Medulla oblongata (tissue), 1 donor: ENCODE measurements at regions not wholly inside any gene's neighbourhood (a gene's known extent, or its start where the extent isn't known, plus 50 kb on each side); places are given as distances from the start of the nearest gene placed in this dataset.

Experiments
- DNase-seq: peaks from one replicate; pipeline ENCODE4 v3.0.0-alpha.2; 2015; ENCODE audit errors: extremely low spot score

- DNase-seq = no peak
Measured at GRCh38 chr12:30437616-30438015, 258.1 kb downstream of the IPO8 start.

DNA sequence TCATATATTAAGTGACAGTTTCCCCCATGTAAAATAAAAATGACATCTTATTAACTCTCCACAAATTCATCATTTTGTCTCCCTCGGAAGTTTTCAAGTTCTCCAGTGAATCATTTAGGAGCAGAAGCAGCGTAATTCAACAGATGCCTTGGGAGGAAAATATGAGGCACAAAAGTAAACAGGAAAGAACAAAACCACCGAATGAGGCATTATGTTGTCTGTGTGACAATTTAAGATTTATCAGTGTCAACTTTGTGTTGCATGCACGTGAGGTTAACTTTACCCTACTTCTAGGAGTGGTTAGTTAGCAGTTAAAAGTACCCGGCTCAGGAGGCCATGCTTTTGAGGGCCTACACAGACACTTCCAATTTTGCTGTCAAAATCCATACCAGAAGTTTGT is 258.6 kb downstream of the IPO8 start:
- no peak for DNase-seq

- DNase-seq = no peak
Measured at GRCh38 chr12:30428098-30428497, 267.6 kb downstream of the IPO8 start.

DNA sequence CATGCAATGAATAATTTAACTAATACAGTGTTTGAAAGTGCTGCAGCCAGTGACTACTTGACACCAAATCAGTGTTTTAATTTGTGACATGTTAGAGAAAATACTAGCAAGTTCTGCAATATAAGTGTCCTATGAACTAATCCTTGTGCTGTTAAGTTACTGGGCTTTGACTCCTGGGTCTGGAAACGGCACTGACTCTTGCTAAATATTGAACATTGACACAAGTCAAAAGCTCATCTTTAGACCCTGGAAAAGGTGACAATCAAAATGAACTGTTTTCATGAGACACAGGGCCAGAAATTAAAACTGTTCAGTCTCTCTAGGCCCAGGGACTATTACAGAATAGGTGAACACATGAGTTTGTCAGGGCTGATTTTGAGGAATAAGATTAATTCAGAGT is 268.1 kb downstream of the IPO8 start:
- no peak for DNase-seq

GRCh38 chr12:30425445-30425844 is 270.2 kb downstream of the IPO8 start:
- no peak for DNase-seq

- DNase-seq = no peak
Measured at GRCh38 chr12:30423330-30423729, 272.3 kb downstream of the IPO8 start.

DNA sequence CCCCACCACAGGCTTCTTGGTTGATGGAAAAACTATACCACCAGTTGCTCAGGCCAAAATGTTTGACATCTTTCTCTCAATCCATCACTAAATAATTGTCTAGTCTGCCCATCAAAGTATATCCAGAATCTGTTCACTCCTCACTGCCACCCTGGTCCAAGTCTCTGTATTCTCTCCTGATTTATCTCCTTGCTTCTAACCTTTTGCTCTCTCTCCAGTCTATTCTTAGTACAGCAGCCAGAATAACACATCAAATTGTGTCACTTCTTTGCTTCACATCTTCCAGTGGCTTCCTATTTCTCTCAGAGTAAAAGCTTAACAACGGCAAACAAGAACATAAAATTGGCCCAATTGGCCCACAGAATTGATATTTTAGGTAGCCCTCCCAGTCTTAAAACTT is 272.8 kb downstream of the IPO8 start:
- no peak for DNase-seq

DNA sequence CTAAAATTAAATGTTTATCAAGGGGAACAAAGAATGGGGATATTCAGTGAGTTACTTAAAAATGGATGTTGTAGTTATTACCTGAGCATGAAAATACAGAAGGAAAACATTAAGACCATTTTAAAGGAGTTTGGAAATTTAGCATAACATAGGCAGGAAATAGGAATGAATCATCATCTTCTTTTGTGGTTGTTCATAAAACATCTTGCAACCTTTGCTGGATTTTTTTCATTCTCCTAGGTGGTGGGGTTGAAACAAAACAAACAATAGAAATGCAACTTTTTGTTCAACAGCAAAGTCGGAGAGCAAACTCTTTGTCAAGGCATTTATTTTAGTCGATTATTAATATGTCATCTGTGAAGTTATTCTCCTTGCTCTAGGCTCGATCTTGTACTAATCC is 275.1 kb downstream of the IPO8 start:
- DNase-seq = no peak

GRCh38 chr12:30417697-30418231 is 277.9 kb downstream of the IPO8 start:
- DNase-seq = no peak

- DNase-seq = no peak
Measured at GRCh38 chr12:30416631-30417030, 279.0 kb downstream of the IPO8 start.

GRCh38 chr12:30415777-30416176 is 279.9 kb downstream of the IPO8 start:
- no peak for DNase-seq

- DNase-seq = no peak
Measured at GRCh38 chr12:30414507-30414906, 281.2 kb downstream of the IPO8 start.

DNA sequence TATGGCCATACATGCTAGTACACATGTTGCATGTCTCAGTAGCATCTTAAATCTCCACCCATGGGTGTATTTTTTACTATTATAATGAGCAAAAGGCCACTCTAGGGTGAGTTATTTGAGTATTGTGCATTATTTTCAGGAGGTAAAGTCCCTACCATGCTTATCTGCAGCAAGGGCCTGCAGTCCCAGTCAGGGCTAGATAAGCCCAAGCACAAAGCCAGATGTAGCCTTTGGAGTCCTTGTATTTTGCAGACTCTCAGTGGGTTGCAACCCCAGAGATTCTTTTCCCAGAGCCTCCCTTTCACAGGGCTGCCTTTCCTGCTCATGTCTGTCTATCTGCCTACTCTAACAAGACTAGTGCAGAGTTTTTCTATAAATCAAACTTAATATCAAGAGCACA is 295.3 kb downstream of the IPO8 start:
- DNase-seq = no peak

DNA sequence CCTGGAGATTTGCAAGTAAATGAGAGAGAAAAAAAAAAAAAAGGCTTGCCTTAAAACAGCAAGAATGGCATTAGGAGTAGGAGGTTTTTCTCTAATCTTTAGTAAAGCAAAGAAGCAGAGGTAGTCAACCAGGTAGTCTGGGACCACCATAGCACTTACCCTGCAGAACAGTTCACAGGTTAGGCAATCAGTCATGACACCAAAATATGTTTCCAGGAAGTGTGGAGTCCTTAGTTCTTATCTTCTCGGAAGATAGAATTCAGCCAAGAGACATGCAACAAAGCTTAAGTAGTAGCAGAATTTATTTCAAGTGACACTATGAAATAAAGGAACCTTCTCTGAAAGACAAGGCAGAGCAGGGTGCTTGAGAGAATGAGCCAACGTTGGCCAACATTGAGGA is 295.8 kb downstream of the IPO8 start:
- no peak for DNase-seq

DNA sequence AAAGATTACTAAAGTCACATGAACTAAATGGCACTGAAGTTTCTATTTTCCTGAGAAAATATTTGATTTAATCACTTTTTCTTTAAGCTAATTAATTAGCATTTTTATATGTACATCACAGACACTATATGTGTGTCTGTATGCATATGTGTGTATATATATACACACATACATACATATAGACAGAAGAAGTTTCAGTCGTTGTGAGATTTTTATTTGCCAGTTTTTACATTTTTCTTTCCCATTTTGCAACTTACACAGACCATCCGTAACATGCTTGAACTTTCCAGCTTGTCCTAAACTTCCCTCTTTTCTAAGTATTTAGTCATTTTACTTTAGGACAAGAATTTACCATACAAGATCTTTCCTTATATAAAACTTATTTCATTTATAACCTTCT is 299.1 kb downstream of the IPO8 start:
- no peak for DNase-seq

DNA sequence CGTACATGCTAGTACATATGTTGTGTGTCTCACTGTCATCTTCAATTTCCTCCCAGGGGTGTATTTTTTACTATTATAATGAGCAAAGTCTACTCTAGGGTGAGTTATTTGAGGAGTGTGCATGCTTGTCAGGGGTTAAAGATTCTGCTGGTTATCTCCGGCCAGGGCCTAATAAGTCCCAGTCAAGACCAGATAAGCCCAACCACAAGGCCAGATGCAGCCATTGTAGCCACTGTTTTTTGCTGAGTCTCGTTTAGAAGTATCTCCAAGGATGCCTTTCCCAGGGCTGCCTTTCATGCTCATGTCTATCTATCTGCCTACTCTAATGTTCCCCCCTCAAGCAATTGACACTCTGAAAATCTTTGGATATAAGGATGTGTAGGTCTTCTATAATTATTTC is 300.5 kb downstream of the IPO8 start:
- DNase-seq = no peak

DNA sequence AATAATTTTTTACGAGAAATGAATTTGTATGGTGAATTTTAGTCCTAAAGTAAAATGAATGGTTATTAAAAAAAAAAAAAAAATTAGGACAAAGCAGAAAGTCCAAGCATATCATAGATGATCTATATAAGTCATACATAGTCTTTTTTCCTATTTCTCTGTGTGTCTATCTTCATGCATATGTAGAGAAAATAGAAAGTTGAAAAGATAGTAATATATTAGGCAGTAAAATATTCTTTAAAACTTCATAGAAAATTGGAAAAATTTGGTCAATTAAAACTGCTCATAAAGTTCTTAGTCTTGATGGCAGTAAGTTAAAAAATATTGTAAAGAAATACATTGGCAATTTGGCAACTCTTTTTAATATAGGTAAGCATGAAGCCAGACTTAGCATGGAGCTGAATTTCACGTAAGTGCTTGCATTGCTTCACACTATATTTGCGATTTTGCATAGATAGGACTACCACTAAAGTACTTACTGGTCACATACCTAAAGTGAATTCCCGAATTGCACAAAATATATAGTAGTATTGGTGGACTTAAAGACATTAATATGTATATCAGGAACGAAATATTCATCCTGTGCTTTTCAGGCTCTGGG is 303.8 kb downstream of the IPO8 start:
- DNase-seq = no peak

DNA sequence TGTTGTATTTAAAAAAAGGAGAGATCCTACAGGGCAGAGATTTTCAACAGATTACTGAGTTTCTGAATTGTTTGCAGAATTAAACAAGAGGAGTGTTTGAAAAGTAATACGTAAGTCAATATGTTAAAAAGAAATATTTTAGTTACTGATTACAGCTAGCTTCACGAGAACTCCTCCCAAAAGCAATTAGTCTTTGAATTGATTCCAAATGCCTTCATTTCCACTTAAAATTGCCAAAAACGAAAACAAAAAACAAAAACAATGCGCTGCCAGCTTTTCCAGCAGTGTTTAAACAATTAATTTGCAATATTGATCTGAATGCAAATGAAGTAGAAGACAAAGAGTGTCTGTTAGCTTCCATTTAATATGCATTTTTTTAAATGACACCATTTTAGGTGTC is 310.0 kb downstream of the IPO8 start:
- DNase-seq = no peak

GRCh38 chr12:30384976-30385375 is 310.7 kb downstream of the IPO8 start:
- no peak for DNase-seq

- DNase-seq = no peak
Measured at GRCh38 chr12:30378307-30378706, 317.4 kb downstream of the IPO8 start.

- no peak for DNase-seq
Measured at GRCh38 chr12:30364822-30365221, 330.8 kb downstream of the IPO8 start.

GRCh38 chr12:30361145-30361544 is 334.5 kb downstream of the IPO8 start:
- DNase-seq = no peak

- no peak for DNase-seq
Measured at GRCh38 chr12:30358671-30359070, 337.0 kb downstream of the IPO8 start.

DNA sequence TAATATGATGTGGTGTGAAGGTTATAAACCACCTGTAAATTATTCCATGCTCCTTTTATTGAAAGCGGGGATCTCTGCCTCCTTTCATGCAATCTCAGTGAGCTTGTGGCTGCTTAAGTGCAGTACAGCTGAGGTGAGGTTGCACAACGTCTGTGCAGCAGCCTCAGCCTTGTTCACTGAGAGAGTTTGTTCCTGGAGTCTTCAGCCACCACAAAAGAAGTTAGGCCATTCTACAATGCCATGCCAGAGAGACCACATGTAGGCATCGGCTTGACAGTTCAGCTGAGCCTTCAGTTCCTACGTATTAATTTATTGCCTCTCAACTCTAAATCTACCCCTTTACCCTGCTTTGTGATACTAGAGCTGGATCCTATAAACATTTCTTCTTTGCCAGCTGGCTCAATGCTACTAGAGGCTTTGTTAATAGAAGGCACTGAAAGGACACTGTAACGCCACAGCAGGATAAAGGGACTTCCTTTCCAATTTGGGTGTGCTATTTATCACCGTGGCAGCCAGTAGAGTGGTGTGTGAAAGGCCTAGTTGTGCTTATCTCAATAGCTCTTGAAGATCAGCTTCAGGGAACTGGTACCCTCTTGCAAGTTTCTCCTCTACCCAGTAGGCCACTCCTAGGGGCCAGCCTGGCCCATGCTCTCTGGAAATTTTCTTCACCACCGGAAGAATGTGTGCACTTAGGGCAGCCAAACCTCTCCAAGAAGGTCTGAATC is 337.7 kb downstream of the IPO8 start:
- DNase-seq = no peak
